ENCODE measurements at regions not wholly inside any gene's neighbourhood (a gene's known extent, or its start where the extent isn't known, plus 50 kb on each side); places are given as distances from the start of the nearest gene placed in this dataset.
A peak's percentile ranks its signal among the peaks of the same experiment; 100 is the strongest.

DNA sequence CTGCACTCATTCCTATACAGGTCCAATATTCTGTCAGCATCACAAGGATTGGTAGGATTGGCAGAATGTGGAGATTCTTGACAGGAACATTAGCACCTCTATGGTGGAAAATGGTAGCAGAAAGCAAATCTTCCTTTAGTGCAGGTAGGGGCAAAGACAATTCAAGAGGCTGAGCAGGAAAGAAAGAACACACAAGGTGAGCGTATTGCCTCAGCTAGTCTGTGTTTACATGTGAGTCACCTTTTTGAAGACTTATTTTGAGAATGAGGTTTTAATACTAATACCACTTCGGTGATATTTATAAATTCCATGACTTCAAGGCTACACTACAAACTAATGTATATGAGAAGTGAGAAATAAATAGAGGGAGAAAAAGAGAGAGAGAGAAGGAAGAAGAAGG, 717.0 kb downstream of the BRINP1 start:
- intact Hi-C loops (cut with DNase I) = no loop called here
- DNase-seq = no peak
- no peak for TF ChIP-seq POLR2AphosphoS5 (IDR thresholded peaks at IDR 0.05)
- no peak for TF ChIP-seq EP300 (IDR thresholded peaks at IDR 0.05)
- TF ChIP-seq, protein P1, sequence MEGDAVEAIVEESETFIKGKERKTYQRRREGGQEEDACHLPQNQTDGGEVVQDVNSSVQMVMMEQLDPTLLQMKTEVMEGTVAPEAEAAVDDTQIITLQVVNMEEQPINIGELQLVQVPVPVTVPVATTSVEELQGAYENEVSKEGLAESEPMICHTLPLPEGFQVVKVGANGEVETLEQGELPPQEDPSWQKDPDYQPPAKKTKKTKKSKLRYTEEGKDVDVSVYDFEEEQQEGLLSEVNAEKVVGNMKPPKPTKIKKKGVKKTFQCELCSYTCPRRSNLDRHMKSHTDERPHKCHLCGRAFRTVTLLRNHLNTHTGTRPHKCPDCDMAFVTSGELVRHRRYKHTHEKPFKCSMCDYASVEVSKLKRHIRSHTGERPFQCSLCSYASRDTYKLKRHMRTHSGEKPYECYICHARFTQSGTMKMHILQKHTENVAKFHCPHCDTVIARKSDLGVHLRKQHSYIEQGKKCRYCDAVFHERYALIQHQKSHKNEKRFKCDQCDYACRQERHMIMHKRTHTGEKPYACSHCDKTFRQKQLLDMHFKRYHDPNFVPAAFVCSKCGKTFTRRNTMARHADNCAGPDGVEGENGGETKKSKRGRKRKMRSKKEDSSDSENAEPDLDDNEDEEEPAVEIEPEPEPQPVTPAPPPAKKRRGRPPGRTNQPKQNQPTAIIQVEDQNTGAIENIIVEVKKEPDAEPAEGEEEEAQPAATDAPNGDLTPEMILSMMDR (IDR thresholded peaks at IDR 0.05) = no peak
- no peak for TF ChIP-seq POLR2A (IDR thresholded peaks at IDR 0.05)
- Histone ChIP-seq H3K36me3 (no peaks in the 10 kb centered on the region), H3K9me3 (no peaks in the 10 kb centered on the region), H3K27ac (no peak overlapping the region), H3K27me3 (no peaks in the 10 kb centered on the region), H3K4me3 (no peak overlapping the region), H3K4me1 (no peaks in the 10 kb centered on the region)
- WGBS, 2 donors = 76 to 81% methylated on average over 2 of the region's 2 CpGs

DNA sequence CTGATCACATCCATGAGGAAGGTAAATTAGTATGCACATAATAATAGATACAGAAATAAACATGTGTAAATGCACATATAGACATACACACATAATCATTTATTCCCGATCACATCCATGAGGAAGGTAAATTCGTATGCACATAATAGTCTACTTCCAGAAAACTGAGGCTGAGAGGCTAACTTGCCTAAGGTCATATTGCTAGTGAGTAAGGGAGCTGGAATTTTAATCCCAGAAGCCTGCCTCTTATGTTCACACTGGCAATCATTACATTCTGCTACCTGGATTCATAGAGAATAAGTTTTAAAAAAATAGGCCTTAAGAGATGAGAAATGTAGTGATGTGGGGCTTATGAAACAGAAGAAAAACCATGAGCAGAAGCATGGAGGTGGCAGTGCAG, 716.3 kb downstream of the BRINP1 start:
- intact Hi-C loops (cut with DNase I) = no loop called here
- no peaks in the 10 kb centered on the region for H3K9me3 ChIP-seq
- TF ChIP-seq POLR2A (IDR thresholded peaks at IDR 0.05) (no peak), POLR2AphosphoS5 (IDR thresholded peaks at IDR 0.05) (no peak), EP300 (IDR thresholded peaks at IDR 0.05) (no peak)
- TF ChIP-seq, protein P1 (IDR thresholded peaks at IDR 0.05) = no peak
- 83 to 88% methylated on average over 2 of the region's 2 CpGs for WGBS, 2 donors
- H3K36me3 ChIP-seq = no peaks in the 10 kb centered on the region
- no peak overlapping the region for H3K27ac ChIP-seq
- no peak for DNase-seq
- no peaks in the 10 kb centered on the region for H3K27me3 ChIP-seq
- no peak overlapping the region for H3K4me3 ChIP-seq
- H3K4me1 ChIP-seq = no peaks in the 10 kb centered on the region

DNA sequence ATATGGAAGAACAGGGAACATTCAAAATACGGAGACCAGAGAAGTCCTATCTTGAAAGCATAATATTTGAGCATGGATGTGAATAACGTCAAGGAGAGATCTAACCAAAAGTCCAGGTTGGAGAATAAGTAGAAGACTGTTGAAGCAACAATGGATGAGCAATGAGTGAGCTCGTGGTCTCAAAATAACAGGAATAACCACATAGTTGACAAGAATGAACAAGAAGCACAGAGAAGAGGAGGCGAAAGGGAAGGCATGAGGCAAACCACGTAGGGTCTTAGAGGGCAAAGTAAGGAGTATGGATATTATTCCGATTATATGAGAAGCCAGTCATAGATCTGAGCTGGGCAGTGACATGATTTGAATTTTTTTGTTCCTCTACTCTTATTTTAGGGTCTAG, 710.2 kb downstream of the BRINP1 start:
- intact Hi-C loops (cut with DNase I) = loop anchor here (5.0 kb wide), 1 partner anchor 62 kb away; no protein-coding TSS in a partner anchor
- 59 to 67% methylated on average over 6 of the region's 6 CpGs for WGBS, 2 donors

DNA sequence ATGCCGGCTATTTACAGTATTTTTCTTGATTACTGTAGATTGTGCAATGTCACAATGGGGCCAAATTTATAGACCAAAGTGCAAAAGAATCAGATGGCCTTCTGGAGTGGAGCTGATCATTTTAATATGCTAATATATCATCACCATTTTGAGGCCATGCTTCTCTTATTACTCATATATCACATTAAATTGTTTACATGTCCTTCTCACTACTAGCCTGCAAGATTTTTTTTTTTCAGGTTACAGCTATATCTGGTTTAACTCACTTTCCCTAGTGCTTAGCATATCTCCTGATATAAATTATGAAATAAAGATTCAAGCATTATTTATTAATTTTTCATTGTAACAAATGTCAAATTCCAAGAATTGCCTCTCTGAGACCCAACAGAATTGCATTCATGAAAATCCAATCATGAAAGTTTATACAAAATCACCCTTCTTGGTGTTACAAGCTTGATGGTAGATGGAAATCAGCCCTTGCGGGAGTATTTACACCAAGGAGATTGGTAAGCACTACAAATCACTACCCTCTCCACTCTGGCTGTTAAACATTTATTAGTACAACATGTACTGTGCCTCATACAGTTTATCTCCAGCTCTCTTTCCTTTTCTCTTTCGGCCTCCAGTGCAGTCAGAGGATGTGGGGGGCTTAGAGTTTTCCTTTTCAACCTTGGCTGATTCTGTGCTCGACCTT, 703.9 kb downstream of the BRINP1 start:
- peak; percentile 56 to 92 (median 83) for TF ChIP-seq POLR2AphosphoS5 (IDR thresholded peaks at IDR 0.05)
- no peak for TF ChIP-seq POLR2A (IDR thresholded peaks at IDR 0.05)
- peak; percentile 26 to 94 (median 72) for TF ChIP-seq EP300 (IDR thresholded peaks at IDR 0.05)
- TF ChIP-seq, protein P1 (IDR thresholded peaks at IDR 0.05) = no peak
- Histone ChIP-seq H3K36me3 (no peaks in the 10 kb centered on the region), H3K27ac (peak overlapping the region in 3 of 4 donors; percentile 68 to 84 (median 71)), H3K27me3 (no peaks in the 10 kb centered on the region), H3K9me3 (no peaks in the 10 kb centered on the region), H3K4me3 (no peak overlapping the region), H3K4me1 (peaks cover 0 to 16% (median 2%) of the 10 kb centered on the region in 4 donors)
- 74 to 85% methylated on average over 4 of the region's 4 CpGs for WGBS, 2 donors
- intact Hi-C loops (cut with DNase I) = loop anchor here (10.0 kb wide), 2 partner anchors 211 to 359 kb away; no protein-coding TSS in a partner anchor
- DNase-seq = no peak

More for the DNA sequence above, 710.2 kb downstream of the BRINP1 start:
- DNase-seq = no peak
- Histone ChIP-seq H3K4me3 (no peak overlapping the region), H3K4me1 (peaks cover 0 to 6% (median 0%) of the 10 kb centered on the region in 4 donors), H3K27ac (no peak overlapping the region), H3K27me3 (no peaks in the 10 kb centered on the region), H3K36me3 (no peaks in the 10 kb centered on the region), H3K9me3 (no peaks in the 10 kb centered on the region)
- TF ChIP-seq POLR2A (IDR thresholded peaks at IDR 0.05) = no peak
- no peak for TF ChIP-seq EP300 (IDR thresholded peaks at IDR 0.05)
- no peak for TF ChIP-seq POLR2AphosphoS5 (IDR thresholded peaks at IDR 0.05)
- TF ChIP-seq, protein P1 (IDR thresholded peaks at IDR 0.05) = no peak
